Hematopoietic multipotent progenitor cell treated with erythropoietin and hydrocortisone succinate and interleukin-3 and kit ligand, for 17 days (in vitro differentiated cells): ENCODE measurements at regions not wholly inside any gene's neighbourhood (a gene's known extent, or its start where the extent isn't known, plus 50 kb on each side); places are given as distances from the start of the nearest gene placed in this dataset.
"Not testable (repeated sequence)": the region's sequence is repeated elsewhere in the genome, so short reads cannot be mapped to it uniquely, and the experiment has no call there.

Experiments
- DNase-seq: peaks from one replicate; pipeline ENCODE4 v3.0.0-alpha.2; 2015; ENCODE audit warnings: low spot score

GRCh38 chr20:12821249-12821648, 187.5 kb upstream of the SPTLC3 start:
- no peak for DNase-seq

- no peak for DNase-seq
Measured at GRCh38 chr20:12823734-12824133, 185.0 kb upstream of the SPTLC3 start.

- DNase-seq, result no peak
Measured at GRCh38 chr20:12824328-12825225, 184.2 kb upstream of the SPTLC3 start.

GRCh38 chr20:12825226-12825595, 183.6 kb upstream of the SPTLC3 start:
- DNase-seq, result no peak

GRCh38 chr20:12827816-12828385, 180.9 kb upstream of the SPTLC3 start:
- DNase-seq, result no peak

GRCh38 chr20:12829170-12829569, 179.6 kb upstream of the SPTLC3 start:
- no peak for DNase-seq

GRCh38 chr20:12833861-12834260, 174.9 kb upstream of the SPTLC3 start:
- DNase-seq, result no peak

GRCh38 chr20:12835999-12836398, 172.8 kb upstream of the SPTLC3 start:
- no peak for DNase-seq

GRCh38 chr20:12837646-12838045, 171.1 kb upstream of the SPTLC3 start:
- no peak for DNase-seq

- no peak for DNase-seq
Measured at GRCh38 chr20:12838261-12838866, 170.4 kb upstream of the SPTLC3 start.

- DNase-seq, result no peak
Measured at GRCh38 chr20:12847872-12848271, 160.9 kb upstream of the SPTLC3 start.

- no peak for DNase-seq
Measured at GRCh38 chr20:12849225-12849910, 159.4 kb upstream of the SPTLC3 start.

- not testable (repeated sequence) for DNase-seq
Measured at GRCh38 chr20:12857643-12858042, 151.1 kb upstream of the SPTLC3 start.

- no peak for DNase-seq
Measured at GRCh38 chr20:12860619-12861247, 148.0 kb upstream of the SPTLC3 start.

- DNase-seq, result no peak
Measured at GRCh38 chr20:12869669-12870068, 139.1 kb upstream of the SPTLC3 start.

- DNase-seq, result no peak
Measured at GRCh38 chr20:12870588-12870987, 138.2 kb upstream of the SPTLC3 start.

GRCh38 chr20:12874933-12875332, 133.8 kb upstream of the SPTLC3 start:
- no peak for DNase-seq

- DNase-seq, result no peak
Measured at GRCh38 chr20:12875510-12875909, 133.3 kb upstream of the SPTLC3 start.

GRCh38 chr20:12882832-12883506, 125.8 kb upstream of the SPTLC3 start:
- no peak for DNase-seq

GRCh38 chr20:12883507-12883885, 125.3 kb upstream of the SPTLC3 start:
- DNase-seq, result no peak

- no peak for DNase-seq
Measured at GRCh38 chr20:12886618-12887363, 122.0 kb upstream of the SPTLC3 start.
